Ovary (tissue), 3 donors: ENCODE measurements at regions not wholly inside any gene's neighbourhood (a gene's known extent, or its start where the extent isn't known, plus 50 kb on each side); places are given as distances from the start of the nearest gene placed in this dataset.

ENCODE experiments used
- CTCF ChIP-seq, 3 donors: fragments of 450-650 bp in 2 of 3; fragments of 200-600 bp in 1 of 3; IDR thresholded peaks; one replicate each; pipeline versions ENCODE4 v1.5.1 to v1.8.0; 2016 to 2022; ENCODE audit warnings: antibody characterized with exemption in 3 of 3, mild to moderate bottlenecking in 1 of 3
- EP300 ChIP-seq: sonication (generic); formaldehyde crosslinking; IDR thresholded peaks from one replicate; pipeline ENCODE4 v1.6.1; 2017; ENCODE audit warnings: antibody characterized with exemption
- POLR2A ChIP-seq: fragments of 450-650 bp; IDR thresholded peaks from one replicate; pipeline ENCODE4 v1.6.1; 2017; ENCODE audit warnings: antibody characterized with exemption, mild to moderate bottlenecking, moderate library complexity
- donor health status: DM: no; HTN: no; CAD: no.

- TF ChIP-seq CTCF (IDR thresholded peaks at IDR 0.05): no peak
- no peak for TF ChIP-seq EP300
- no peak for TF ChIP-seq POLR2A
Observed at GRCh38 chr17:53736516-53737240, 86.0 kb upstream of the KIF2B start.
